Left hindlimb (tissue), 1 donor: ENCODE measurements at regions not wholly inside any gene's neighbourhood (a gene's known extent, or its start where the extent isn't known, plus 50 kb on each side); places are given as distances from the start of the nearest gene placed in this dataset.

ENCODE experiments used
- DNase-seq: peaks from one replicate; pipeline ENCODE4 v3.0.0-alpha.2; 2018

DNA sequence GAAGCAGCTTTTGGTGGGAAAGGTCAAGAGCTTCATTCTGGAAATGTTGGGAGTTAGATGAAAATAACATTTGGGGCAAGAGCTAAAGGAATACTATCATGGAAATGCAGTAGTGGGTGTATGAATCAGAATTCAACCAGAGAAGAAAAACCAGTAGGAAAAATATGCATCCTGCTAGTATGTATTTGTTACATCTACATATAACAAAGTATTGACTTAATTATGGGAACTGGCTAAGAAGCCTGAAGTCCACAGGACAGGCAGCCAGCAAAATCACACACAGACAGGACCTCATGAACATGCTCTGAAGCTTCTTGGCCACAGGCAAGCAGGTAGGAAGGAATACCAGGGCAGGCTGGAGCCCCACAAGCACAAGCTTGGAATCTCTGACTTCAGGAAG lies 185.8 kb downstream of the FBXO15 start:
- DNase-seq = no peak

DNA sequence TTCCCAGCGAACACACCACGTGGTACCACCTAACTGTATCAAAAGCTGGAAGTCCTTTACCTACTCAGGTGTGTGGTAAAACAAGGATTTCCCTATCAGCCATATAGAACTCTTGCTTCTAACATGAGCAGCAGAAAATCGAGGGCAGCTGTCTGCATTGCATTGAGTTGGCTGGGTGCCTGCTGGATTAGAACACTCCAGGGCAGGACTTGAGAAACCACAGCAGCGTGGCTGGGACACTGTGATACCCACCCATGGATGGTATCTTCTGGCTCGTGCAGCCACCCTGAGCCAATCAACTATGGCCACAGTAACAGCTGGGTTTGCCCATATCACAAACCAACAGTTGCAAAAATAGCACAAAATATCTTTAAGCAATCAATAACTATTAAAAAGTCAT lies 188.3 kb downstream of the FBXO15 start:
- DNase-seq = no peak

DNA sequence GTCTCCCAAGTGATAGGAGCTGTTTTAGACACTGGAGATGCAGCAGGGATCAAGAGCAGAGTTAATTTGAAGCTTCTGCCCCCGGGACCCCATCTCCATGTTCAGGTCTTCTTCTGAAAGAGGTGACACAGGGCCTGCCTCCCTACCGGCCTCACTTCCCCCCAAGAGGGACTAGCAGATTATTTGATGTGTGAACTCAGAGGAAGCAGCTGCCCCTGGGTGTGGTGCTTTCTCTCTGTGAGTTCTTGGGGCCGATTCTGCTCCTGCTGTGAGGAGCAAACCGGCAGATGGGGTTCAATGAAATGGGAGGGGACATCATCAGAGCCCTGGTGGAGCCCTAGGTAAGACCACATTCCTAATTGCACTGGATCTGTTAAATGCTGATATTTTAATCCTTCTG lies 193.4 kb downstream of the FBXO15 start:
- DNase-seq = no peak

DNA sequence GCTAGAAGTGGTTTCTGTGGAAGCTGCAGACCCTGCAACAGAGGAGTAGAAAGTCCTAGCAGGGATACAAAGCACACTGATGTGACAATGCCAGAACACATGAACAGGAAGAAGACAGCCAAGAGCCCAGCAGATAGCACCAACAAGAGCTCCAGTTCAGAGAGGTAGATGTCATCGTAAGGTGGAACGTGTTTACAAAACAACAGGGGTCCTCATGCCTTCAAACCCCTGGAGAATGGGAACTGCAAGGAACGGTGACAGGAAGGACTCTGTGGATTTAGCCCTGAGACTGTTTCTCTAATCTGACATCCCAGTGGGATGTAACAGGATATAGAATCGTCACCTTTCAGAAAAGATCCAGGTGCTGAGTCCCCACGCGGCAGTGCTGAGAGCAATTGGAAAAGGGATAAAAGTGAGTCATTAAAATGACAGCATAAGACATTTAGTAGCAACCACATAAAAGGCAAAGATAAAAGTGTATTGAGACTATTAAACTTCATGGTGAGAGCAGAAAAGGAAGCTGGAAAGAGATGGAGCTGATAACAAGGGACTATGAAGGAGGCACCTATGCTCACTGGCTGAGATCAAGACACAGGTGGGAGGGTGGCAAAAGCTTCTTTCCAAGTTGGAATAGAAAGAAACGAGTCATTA lies 195.2 kb downstream of the FBXO15 start:
- no peak for DNase-seq

DNA sequence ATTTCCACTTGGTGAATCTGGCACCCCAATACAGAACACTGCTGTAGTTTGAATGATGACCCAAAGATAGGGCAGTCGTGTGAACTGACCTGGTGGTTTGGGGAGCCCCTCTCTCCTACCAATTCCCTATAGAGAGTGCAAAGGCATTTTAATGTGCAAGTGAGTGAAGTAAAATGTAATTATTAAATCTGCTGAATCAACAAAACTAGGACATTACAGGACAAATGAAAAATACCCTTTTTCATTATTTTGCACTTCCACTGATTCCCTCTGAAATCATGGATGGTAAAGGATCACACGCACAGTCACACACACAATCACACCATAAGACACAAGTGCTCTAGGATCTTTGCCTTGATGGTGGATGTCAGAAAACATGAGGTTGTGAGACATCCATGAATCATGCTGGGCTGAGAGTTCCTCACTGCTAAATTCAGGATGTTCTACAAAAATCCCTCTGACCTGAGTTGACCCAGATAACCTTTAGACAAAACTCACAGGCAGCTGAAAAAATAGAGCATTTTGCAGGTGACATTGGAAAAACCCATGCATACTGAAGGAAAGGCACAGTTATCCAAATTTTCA lies 197.4 kb downstream of the FBXO15 start:
- DNase-seq = no peak

DNA sequence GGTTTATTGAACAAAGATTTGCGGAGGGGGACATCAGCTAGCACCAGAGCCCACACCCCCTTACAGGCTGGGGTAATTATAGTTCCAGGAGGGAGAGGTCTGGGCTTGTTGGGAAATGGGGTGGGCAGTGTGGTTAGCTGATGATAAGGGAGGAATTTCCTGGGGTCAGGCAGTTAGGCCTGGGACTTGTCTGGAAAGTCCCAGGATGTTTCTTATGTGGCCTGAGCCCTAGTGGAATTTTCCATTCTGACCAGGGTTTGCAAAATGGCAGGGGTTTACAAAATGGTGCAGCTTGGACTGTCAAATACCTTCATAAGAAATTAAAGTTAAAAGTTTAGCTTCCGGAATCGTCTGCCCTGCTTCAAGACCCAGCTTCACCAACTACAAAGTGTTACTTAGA lies 199.1 kb downstream of the FBXO15 start:
- no peak for DNase-seq

DNA sequence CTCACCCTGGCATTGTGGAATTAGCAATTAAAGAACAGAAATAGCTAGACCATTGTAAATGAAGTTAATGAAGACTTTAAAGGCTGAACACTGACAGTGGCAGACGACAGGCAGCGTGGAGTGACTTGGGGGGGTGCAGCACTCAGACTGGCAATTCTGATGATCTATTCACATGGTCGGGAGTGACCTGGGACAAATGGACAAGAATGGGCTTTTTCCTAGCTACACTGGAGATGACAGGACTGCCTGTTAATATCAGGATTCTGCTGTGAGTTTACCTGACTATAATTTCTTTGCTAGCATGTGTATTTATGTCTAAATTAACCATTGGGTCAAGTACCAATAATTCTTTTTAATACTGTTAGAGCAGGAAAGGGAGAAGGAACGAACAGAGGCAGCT lies 199.6 kb downstream of the FBXO15 start:
- no peak for DNase-seq

DNA sequence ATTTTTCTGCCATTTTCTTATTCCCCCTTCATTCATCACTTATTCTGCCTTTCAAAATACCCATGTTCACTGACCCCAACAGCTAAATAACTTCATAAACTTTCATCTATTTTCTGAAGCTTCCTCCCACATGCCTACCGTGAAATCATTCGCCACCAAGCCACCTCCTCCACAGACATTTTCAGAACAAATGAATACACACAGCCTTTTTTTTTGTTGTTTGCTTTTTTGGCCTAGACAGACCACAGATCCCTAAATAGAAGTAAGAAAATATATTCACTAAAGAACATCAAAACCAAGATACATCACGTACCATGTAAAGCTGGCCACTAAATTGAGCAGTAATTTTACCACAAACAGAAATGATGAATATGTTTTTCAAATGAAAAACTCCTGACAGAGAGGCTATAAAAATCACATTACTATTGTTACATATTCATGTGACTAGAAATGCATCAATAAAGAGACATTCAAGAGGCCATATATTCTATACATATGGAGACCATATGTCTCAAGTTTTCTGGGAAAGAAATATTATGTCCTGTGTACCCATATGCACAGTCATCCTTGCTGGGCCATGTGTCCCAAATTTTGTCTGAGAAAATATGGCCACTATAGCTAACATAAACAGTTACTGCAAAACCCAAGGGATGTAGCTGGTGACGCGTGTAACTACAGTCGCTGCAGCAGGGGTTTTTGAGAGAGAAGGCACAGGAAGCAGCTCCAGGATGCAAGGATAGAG lies 200.3 kb downstream of the FBXO15 start:
- no peak for DNase-seq

DNA sequence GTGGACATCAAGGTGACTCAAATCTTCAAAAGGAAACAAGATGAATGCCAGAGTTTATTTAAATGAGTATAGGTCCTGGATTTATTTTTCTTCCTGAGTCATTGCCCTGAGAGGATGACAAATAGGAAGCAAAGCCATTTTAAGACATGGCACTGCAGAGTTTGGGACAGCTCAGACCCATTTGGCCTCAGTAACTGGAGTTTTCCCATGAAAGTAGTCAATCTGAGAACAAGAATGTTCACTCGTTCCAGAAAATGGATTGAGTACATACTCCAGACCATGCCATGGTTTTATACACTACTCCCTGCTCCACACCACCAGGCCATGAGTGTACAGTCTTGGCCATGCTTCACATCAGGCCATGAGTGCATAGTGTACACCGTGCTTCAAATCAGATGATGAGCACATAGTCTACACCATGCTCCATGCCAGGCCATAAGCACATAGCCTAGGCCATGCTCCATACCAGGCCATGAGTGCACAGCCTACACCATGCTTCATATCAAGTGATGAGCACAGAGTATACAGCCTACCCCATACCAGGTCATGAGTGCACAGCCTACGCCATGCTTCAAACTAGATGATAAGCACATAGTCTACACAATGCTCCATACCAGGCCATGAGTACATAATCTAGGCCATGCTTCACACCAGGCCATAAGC lies 202.4 kb downstream of the FBXO15 start:
- DNase-seq = no peak

DNA sequence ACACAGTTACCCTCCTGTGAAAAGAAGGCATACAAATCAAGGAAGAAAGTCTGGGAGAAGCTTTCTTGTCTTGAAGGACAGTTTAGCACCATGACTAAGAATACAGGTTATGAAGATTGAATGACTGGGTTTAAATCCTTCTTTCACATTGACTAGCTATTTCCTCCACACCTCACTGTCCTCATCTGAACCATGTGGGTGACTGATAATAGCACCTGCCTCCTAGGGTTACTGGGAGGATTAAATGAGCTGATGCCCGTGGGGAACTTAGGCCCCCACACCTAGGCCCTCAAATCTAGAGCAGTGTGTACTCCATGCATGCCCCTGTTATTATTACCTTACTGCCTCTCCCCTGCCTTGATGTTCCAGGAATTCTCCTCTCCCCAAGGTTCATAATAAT lies 202.9 kb downstream of the FBXO15 start:
- DNase-seq = no peak

DNA sequence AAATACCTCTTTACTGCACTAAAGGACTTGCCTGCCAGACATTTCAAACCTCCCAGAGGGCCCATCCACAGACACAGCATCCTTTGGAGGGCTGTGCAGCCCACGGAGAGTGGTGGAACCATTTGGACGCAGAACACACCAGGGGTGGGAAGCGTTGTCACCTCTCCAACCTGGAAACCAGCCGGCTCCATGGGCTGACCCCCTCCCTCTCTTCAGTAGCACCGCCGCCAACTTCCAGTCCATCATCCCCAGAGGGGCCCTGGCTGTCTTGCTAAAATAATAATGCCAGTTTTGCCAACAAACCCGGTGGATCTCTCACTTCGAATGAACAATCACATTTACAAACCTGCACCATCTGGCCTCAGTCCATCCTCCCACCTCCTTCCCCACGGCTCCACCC lies 203.9 kb downstream of the FBXO15 start:
- no peak for DNase-seq

DNA sequence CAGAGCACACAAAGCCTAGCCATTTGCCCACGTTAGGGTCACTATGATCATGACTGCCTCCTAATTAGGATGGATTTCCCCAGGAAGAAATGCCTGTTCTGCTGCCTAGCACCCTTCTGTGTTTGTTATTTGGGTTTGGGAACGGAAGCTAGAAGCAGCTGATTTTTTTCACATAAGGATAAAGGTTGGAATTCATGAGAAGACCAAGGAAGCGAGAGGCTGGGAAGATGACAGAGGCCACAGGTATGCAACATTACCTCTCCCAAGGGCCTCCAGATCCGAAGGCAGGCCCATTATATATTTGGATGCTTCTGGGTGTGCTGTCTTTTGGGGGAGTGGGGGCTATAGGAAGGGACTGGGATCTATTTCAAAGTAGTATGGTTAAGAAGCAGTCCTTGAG lies 204.7 kb downstream of the FBXO15 start:
- no peak for DNase-seq

DNA sequence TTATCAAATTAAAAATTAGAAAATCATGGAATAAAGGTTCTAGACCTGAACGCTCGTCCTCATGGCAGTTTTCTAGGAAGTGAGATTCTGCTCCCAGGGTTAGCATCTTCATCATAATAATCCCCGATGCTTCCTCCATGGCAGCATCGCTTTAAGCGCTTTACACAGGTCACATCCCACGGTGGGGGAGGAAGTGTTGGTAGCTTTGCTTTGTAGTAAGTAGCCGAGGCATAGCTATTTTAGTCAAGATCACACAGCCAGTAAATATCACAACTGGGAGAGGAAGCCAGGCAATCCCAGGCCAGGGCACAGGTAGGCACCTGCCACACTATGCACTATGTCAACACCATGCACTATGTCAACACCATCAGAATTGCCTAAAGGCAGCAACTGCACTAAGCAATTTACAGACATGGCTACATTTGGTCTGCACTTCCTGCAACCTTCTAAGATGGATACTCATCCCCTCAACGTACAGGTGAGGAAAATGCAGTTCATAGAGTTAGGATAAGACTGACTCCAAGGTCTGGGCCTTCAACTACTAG lies 205.5 kb downstream of the FBXO15 start:
- no peak for DNase-seq

DNA sequence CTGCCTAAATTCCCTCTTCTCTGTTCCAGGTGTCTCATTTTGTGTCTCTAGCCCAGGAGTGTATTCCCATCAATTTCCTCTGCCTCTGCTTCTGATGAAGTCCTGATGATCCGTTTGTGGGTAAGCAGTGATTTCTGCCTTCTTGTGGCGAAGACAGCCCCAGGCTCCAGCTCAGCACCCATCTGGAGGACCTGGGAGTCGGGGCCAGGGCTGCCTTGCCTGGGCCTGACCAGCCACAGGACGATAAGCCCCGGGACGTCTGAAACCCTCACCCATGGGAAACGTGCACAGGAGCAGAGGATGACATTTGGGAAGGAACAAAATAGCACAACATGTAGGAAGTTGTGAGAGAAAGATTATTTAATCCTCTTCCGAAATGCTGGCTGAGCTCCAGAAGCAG lies 206.9 kb downstream of the FBXO15 start:
- no peak for DNase-seq

DNA sequence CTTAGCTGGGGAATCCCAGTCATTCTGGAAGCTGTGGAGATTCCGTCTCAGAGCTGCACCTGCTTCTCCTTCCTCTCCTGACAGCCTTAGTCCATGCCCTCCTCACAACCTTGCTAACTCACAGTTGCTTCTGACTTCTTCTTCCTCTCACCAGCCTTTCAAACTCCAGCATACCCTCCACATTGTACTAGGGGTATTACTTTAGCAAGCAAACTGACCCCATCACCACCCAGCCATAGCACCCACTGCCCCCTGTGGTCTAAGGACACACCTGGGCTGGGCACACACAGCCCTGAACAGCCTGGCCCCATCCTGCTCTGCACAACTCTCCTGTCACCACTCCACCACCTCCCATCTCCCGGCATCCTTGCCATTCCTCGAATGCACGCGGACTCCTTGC lies 208.2 kb downstream of the FBXO15 start:
- DNase-seq = no peak

DNA sequence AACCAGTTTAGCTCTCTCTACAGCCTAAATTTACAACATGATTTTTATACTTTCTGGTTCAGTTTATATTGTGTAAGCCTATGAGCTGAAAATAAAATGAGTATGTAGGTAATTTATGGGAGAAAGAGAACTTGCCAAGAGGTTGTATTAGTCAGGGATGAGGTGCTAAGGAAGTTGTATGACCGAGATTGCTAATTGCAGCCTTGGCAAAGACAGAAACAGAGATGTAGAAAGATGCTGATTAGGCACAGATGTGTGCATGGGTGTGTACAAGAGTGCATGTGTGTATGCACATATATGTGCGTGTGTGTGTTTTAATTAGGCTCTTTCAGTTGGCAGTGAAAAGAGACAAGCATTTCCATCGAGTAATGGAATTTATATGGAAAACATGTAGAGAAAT lies 213.9 kb downstream of the FBXO15 start:
- DNase-seq = no peak

DNA sequence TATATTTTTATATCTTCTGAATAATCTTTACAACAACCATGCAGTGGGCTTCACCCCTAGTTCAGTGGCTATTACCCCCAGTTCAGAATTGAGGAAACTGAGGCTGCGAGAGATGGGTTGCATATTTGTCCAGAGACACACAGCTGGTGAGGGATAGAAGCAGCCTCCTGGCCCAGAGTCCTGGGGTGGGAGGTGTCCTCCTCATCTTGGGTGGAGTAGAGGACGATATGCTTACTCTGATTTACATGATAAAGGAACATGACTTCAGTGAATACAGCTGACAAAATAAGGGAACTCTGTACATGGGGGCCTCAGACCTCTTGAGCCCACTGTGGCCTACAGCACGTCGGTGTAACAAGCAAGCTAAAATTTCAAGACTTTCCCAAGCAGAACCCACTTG lies 214.7 kb downstream of the FBXO15 start:
- DNase-seq = no peak

DNA sequence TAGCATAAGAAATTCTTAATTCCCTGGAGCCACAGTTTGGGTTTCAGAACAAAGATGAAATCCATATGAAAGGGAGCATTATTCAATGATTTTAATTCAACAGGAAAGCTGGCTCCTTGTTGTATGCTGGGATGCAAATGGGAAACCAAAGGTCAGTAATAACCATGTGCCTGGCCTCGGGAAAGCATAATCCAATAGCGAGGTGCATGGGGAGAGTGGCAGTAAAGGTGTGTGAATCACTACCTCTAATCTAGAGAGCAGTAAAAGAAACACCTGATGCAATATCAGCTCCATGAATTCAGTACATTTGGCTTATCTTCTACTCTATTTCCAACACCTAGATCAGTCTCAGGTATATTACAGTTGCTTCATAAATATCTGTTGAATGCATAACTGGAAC lies 220.1 kb downstream of the FBXO15 start:
- no peak for DNase-seq

DNA sequence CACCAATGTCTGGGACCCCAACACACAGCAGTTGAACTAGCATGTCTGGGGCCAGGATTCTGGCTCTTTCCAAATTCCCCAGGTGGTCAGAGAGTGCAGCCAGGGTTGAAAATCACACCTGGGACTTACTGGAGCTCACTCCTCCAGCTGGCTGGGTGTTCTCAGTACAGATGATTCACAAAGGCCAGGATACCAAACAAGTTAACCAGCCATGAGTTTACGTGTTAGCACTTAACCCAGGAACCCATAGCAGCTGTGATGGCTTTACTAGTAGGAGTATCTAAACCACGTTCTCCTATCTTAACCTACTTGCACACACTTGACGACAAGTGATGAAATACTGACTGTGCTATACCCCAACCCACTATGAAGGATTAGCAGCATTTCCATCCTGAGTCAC lies 222.8 kb downstream of the FBXO15 start:
- no peak for DNase-seq

DNA sequence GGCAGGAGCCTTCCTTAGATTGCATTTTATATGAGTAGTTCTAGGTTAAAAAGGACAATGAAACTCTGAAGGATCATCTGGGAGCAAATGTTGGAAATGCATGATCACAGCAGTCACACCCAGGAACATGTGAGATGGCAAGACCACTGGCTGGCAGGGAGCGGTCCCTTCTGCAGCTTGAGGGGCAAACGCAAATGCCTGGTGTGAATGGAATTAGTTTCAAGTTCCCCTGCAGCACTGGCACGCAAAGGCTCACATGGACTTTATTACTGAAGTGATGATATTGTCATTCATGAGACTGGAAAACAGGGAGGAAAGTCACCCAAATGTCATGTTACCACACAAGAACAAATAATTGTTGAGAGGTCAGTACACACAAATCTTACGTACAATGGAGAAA lies 223.3 kb downstream of the FBXO15 start:
- no peak for DNase-seq

DNA sequence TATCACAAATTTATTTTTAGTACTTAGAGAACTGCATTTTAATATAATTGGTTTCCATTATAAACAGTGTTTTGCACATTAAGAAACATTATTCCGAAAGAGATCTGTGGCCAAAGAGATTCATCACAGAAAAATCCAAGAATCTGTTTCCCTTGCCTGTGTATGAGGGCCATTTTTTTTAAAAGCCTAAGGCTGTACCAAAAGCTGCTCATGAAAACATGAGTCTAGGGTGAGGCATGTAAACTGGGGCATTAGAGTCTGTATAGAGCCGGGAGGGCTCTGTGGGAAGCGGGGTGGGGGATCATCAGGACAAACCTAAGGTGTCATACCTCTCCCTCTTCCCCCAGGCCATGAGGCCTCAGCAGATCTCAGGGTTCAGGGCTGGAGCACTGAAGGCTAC lies 223.8 kb downstream of the FBXO15 start:
- DNase-seq = no peak

DNA sequence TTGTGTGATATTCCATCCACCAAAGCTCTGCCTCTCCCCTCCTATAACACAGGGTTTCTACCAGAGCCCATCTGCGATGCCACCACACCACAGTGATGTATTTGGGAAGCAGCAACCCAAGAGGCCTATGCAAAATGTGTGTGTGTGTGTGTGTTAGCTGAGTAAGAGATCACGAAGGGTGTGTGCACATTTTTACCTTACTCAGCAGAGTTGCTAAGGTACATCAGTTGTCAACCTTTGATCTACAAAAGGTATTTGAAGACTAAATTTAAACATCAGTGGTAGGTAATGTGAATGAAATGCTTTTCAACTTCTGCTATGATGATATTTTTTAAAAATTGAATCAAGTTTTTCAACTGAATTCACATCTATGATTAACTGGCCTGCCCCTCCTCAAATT lies 227.6 kb downstream of the FBXO15 start:
- no peak for DNase-seq

DNA sequence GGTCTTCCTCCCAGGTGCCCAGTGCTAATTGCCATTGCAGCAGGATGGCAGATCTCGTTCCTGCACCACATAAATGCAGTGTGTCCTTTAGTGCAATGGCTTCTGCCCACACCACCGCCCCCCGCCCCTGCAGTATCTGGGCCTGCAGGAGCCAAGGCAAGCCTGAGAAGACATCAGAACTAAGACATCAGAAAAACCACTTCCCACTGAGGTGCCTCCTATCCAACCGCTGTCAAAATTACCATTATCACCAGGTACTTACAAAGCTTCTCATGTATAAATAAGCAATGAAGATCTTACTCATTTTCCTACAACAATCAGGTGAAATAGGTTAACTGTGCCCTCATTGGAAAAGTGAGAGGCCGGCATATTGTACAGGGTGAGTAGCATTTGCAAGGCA lies 228.8 kb downstream of the FBXO15 start:
- no peak for DNase-seq

DNA sequence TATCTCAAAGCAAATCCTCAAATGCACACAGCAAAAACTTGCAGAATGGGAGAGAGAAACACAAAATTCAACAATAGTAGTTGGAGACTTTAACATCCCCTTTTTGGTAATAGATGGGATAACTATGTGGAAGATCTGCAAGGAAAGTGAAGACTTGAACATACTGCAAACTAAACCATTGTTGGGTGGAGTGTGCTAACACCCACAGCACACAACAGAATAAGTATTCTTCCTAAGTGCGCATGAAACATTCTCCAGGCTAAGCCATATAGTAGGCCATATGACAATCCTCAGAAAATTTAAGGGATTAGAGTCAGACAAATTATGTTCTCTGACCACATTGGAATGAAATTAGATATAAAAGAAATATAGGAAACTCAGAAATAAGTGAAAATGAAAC lies 230.6 kb downstream of the FBXO15 start:
- no peak for DNase-seq
